GM12878 (cell line): ENCODE measurements at regions not wholly inside any gene's neighbourhood (a gene's known extent, or its start where the extent isn't known, plus 50 kb on each side); places are given as distances from the start of the nearest gene placed in this dataset.

ENCODE experiments used
- BCLAF1 ChIP-seq: fragments of 450-650 bp; IDR thresholded peaks from 2 replicates; pipeline ENCODE4 v1.6.1; 2017; ENCODE audit warnings: antibody characterized with exemption, mild to moderate bottlenecking, moderate library complexity
- MLLT1 ChIP-seq: fragments of 450-650 bp; IDR thresholded peaks from 2 replicates; pipeline ENCODE4 v1.6.1; 2016; ENCODE audit warnings: mild to moderate bottlenecking
- RCOR1 ChIP-seq: conservative IDR thresholded peaks from 2 replicates; pipeline ENCODE4 v1.6.1; 2012; ENCODE audit warnings: low read depth, low read length, improper control_type of control experiment
- SKIL ChIP-seq: fragments of 450-650 bp; IDR thresholded peaks from 2 replicates; pipeline ENCODE4 v1.6.1; 2017; ENCODE audit warnings: mild to moderate bottlenecking, low read depth, inconsistent platforms; ENCODE audit not compliant: poor library complexity, severe bottlenecking
- ZBTB40 ChIP-seq: fragments of 450-650 bp; IDR thresholded peaks from 2 replicates; pipeline ENCODE4 v1.6.1; 2016; ENCODE audit warnings: mild to moderate bottlenecking, moderate library complexity, borderline replicate concordance

GRCh38 chr22:27441706-27442475 is 359.7 kb downstream of the MN1 start (continued):
- TF ChIP-seq MLLT1: no peak
- no peak for TF ChIP-seq ZBTB40
- no peak for TF ChIP-seq RCOR1
- TF ChIP-seq BCLAF1: no peak
- no peak for TF ChIP-seq SKIL
